Activated CD4-positive, alpha-beta memory T cell treated with anti-CD3 and anti-CD28 coated beads, Interleukin-2, amount 10 ng/mL, durations not matched to agents 7 days and 5 days (primary cell): ENCODE measurements at regions not wholly inside any gene's neighbourhood (a gene's known extent, or its start where the extent isn't known, plus 50 kb on each side); places are given as distances from the start of the nearest gene placed in this dataset.
"Not testable (repeated sequence)": the region's sequence is repeated elsewhere in the genome, so short reads cannot be mapped to it uniquely, and the experiment has no call there.

Experiments
- CTCF ChIA-PET: fragments of 350-600 bp; sonication (Branson Sonifier 250); formaldehyde crosslinking; loops from one replicate; lab custom pipeline; 2021; ENCODE audit warnings: antibody characterized with exemption, inconsistent platforms; lab: Charles Lee
- POLR2A ChIA-PET: fragments of 350-600 bp; sonication (Branson Sonifier 250); formaldehyde crosslinking; loops from one replicate; lab custom pipeline; 2021; ENCODE audit warnings: antibody characterized with exemption; lab: Charles Lee
- DNase-seq: peaks from one replicate; pipeline ENCODE4 v3.0.0-alpha.2; 2020
- H3K27ac Mint-ChIP-seq: one replicate; pipeline ENCODE4 v1.8.0; 2021; ENCODE audit warnings: mild to moderate bottlenecking, mixed read lengths
- H3K27me3 Mint-ChIP-seq: one replicate; pipeline ENCODE4 v1.8.0; 2021; ENCODE audit warnings: mixed read lengths
- H3K36me3 Mint-ChIP-seq: one replicate; pipeline ENCODE4 v1.8.0; 2021; ENCODE audit warnings: low read depth, mixed read lengths
- H3K4me1 Mint-ChIP-seq: one replicate; pipeline ENCODE4 v1.8.0; 2021; ENCODE audit warnings: mixed read lengths
- H3K4me3 Mint-ChIP-seq: one replicate; pipeline ENCODE4 v1.8.0; 2021; ENCODE audit warnings: mild to moderate bottlenecking, mixed read lengths
- H3K9me3 Mint-ChIP-seq: one replicate; pipeline ENCODE4 v1.8.0; 2021; ENCODE audit warnings: mixed read lengths

DNA sequence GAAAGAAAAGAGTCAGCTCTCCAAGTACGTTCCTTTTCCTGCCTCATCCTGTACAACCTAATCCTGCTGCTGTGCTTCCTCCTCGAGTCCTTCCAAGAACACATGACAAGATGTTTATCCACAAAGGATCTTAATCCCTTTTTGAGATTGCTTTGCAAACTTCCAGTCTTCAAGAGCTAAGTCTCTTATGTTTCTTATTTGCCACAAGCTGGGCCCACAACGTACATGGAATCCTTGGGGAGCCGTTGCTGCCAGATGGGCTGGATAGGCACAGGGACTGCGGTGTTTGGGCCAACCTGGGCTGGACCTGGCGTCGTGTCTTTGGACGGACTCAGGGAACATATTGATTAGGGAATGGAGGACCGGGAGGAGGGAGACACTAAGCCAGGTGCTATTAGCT lies 79.7 kb upstream of the AFDN start:
- Mint-ChIP-seq H3K4me1 (no peaks in the 10 kb centered on the region), H3K27me3 (peaks cover 7% of the 10 kb centered on the region), H3K4me3 (no peak overlapping the region), H3K9me3 (no peaks in the 10 kb centered on the region), H3K36me3 (no peaks in the 10 kb centered on the region), H3K27ac (no peak overlapping the region)
- no peak for DNase-seq
- ChIA-PET POLR2A (no interaction called here), CTCF (no interaction called here)

- ChIA-PET POLR2A (no interaction called here), CTCF (no interaction called here)
- Mint-ChIP-seq H3K4me3 (no peak overlapping the region), H3K4me1 (no peaks in the 10 kb centered on the region), H3K27me3 (peaks cover 10% of the 10 kb centered on the region), H3K36me3 (no peaks in the 10 kb centered on the region), H3K27ac (no peak overlapping the region), H3K9me3 (no peaks in the 10 kb centered on the region)
- no peak for DNase-seq
Observed at GRCh38 chr6:167747645-167748044, 79.1 kb upstream of the AFDN start.

DNA sequence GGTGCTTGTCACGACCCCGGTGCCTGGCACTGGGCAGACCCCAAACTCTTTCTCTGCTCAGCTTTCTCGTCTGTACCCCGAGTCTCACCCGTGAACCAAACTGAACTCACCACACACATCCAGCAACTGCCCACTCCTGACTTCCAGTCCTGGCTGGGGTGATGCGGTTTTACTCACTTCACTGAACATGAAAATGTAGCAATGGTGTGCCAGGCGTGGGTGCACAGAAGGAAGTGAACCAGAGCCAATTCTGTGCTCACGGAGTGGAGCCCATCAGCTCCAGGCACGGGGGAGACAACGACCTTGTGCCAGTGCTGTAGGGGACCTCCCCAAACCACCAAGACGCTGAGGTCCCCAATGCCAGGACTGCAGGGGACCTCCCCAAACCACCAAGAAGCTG lies 78.7 kb upstream of the AFDN start:
- CTCF ChIA-PET = no interaction called here
- Mint-ChIP-seq H3K9me3 (no peaks in the 10 kb centered on the region), H3K36me3 (no peaks in the 10 kb centered on the region), H3K27ac (no peak overlapping the region), H3K4me3 (no peak overlapping the region), H3K4me1 (no peaks in the 10 kb centered on the region), H3K27me3 (peaks cover 10% of the 10 kb centered on the region)
- no peak for DNase-seq
- POLR2A ChIA-PET = no interaction called here

GRCh38 chr6:167748458-167749379 lies 78.0 kb upstream of the AFDN start:
- H3K27ac Mint-ChIP-seq = no peak overlapping the region
- CTCF ChIA-PET = no interaction called here
- POLR2A ChIA-PET = no interaction called here

DNA sequence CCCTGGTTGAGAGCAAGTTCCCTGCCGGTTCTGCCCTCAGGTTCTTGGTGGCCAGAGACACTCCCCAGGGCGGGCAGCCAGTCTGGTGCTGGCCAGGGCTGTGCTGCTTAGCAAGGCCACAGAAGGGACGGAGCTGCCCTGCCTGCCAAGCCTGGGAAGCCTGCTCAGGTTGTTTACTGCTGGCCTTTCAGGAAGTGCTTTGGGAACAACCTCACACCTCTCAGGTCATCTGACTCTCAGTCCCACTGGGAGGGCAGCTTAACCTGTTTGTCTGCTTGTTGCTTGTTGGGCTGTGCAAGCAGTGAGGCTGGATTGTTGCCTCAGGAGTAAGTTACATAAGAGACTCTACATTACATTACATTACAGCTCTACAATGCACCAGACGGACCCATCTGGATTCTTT lies 75.8 kb upstream of the AFDN start:
- H3K9me3 Mint-ChIP-seq = no peaks in the 10 kb centered on the region
- H3K4me3 Mint-ChIP-seq = no peak overlapping the region
- no peak overlapping the region for H3K27ac Mint-ChIP-seq
- ChIA-PET CTCF (no interaction called here), POLR2A (no interaction called here)
- no peaks in the 10 kb centered on the region for H3K4me1 Mint-ChIP-seq
- H3K27me3 Mint-ChIP-seq = peaks cover 20% of the 10 kb centered on the region
- H3K36me3 Mint-ChIP-seq = no peaks in the 10 kb centered on the region
- DNase-seq = no peak

More at GRCh38 chr6:167748458-167749379, 78.0 kb upstream of the AFDN start:
- Mint-ChIP-seq H3K9me3 (no peaks in the 10 kb centered on the region), H3K36me3 (no peaks in the 10 kb centered on the region), H3K4me1 (no peaks in the 10 kb centered on the region), H3K4me3 (no peak overlapping the region), H3K27me3 (peaks cover 10% of the 10 kb centered on the region)
- no peak for DNase-seq

DNA sequence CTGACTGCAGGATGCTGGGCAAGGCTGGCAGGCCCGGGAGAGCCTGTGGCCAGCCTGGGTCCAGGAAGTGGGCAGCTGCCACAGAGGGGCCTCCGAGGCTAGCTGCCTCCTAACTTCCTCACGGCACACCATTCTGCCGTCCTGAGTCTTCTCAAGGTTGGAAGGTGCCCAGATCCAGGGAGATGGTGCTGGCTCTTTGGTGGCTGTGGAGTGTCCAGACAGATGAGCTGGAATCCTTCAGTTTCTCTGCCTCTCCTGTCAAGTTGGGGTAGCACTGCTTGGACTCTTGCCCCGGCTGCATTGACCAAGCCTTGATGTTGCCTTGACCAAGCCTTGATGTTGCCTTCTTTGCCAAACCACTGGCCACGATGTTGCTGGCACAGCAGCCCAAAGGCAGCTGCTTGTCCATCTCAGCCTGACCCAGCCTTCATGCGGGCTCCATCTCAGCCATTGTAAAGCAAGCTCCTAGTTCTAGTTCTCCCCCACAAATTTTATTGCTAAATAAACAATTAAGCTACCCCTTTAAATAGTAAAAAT lies 75.1 kb upstream of the AFDN start:
- H3K4me3 Mint-ChIP-seq = no peak overlapping the region
- POLR2A ChIA-PET = no interaction called here
- H3K9me3 Mint-ChIP-seq = no peaks in the 10 kb centered on the region
- H3K36me3 Mint-ChIP-seq = no peaks in the 10 kb centered on the region
- H3K27me3 Mint-ChIP-seq = peaks cover 20% of the 10 kb centered on the region
- no peak overlapping the region for H3K27ac Mint-ChIP-seq
- H3K4me1 Mint-ChIP-seq = no peaks in the 10 kb centered on the region
- CTCF ChIA-PET = no interaction called here
- no peak for DNase-seq

DNA sequence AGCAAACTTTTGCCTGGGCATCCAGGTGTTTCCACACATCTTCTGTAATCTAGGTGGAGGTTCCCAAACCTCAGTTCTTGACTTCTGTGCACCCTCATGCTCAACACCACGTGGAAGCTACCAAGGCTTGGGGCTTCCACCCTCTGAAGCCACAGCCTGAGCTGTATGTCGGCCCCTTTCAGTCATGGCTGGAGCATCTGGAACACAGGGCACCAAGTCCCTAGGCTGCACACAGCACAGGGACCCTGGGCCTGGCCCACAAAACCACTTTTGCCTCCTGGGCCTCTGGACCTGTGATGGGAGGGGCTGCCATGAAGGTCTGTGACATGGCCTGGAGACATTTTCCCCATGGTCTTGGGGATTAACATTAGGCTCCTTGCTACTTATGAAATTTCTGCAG lies 73.4 kb upstream of the AFDN start:
- H3K27ac Mint-ChIP-seq = not testable (repeated sequence)

GRCh38 chr6:167754691-167755090 lies 72.0 kb upstream of the AFDN start:
- no peaks in the 10 kb centered on the region for H3K4me1 Mint-ChIP-seq
- H3K36me3 Mint-ChIP-seq = no peaks in the 10 kb centered on the region
- POLR2A ChIA-PET = no interaction called here
- H3K4me3 Mint-ChIP-seq = no peak overlapping the region
- no peak overlapping the region for H3K27ac Mint-ChIP-seq
- H3K9me3 Mint-ChIP-seq = no peaks in the 10 kb centered on the region
- H3K27me3 Mint-ChIP-seq = peaks cover 18% of the 10 kb centered on the region
- no peak for DNase-seq
- CTCF ChIA-PET = interaction anchor here (1.1 kb wide), 1 partner anchor 22 kb away, joined by 3 read pairs; no protein-coding TSS in a partner anchor

More for the DNA sequence above, 73.4 kb upstream of the AFDN start:
- H3K4me1 Mint-ChIP-seq, DNase-seq, H3K4me3 Mint-ChIP-seq, CTCF ChIA-PET, H3K36me3 Mint-ChIP-seq, POLR2A ChIA-PET, H3K9me3 Mint-ChIP-seq: not testable (repeated sequence)
- H3K27me3 Mint-ChIP-seq = peaks cover 18% of the 10 kb centered on the region

DNA sequence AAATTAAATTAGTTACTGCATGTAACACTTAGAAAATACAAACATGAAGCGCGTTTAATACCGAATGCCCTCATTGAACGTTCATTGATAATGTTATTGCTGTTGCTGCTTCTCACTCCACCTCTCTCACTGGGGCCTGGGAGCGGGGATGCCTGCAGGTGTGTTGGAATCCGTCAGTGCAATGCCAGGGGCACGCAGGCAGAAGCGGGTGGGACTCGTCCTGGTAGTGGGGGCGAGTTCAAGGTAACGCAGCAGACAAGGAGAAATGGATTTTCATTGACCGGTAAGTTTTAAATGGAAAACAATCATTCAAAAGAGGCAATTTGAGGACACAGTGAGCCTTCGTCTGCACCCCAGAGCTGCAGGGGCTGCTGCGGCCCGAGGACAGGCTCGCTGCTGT lies 71.2 kb upstream of the AFDN start:
- no peak overlapping the region for H3K4me3 Mint-ChIP-seq
- no peaks in the 10 kb centered on the region for H3K4me1 Mint-ChIP-seq
- H3K36me3 Mint-ChIP-seq = no peaks in the 10 kb centered on the region
- ChIA-PET POLR2A (no interaction called here), CTCF (no interaction called here)
- DNase-seq = no peak
- H3K27me3 Mint-ChIP-seq = peaks cover 18% of the 10 kb centered on the region
- H3K27ac Mint-ChIP-seq = no peak overlapping the region
- no peaks in the 10 kb centered on the region for H3K9me3 Mint-ChIP-seq

DNA sequence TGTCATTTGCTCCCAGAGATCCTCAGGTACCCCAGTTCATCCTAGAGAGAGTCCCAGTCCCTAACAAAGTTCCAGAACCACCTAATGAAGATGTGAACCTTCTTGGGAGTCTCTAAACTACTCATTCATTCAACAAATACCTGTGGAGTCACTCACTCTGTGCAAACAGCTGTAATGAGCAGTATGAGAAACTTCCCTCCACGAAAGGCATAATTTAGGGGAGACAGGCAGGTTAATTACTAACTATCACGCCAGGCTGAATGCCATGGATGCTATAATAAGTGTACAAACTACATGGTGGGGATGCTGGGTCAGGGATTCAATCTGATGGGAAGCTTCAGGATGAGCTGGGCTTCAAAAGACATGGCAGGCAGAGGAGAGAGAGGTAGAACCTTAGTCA lies 70.1 kb upstream of the AFDN start:
- Mint-ChIP-seq H3K4me1 (no peaks in the 10 kb centered on the region), H3K4me3 (no peak overlapping the region), H3K36me3 (no peaks in the 10 kb centered on the region), H3K9me3 (no peaks in the 10 kb centered on the region), H3K27ac (no peak overlapping the region), H3K27me3 (peaks cover 17% of the 10 kb centered on the region)
- ChIA-PET CTCF (no interaction called here), POLR2A (no interaction called here)
- DNase-seq = no peak

GRCh38 chr6:167757249-167757648 lies 69.5 kb upstream of the AFDN start:
- H3K9me3 Mint-ChIP-seq = no peaks in the 10 kb centered on the region
- DNase-seq = no peak
- POLR2A ChIA-PET = no interaction called here
- H3K4me1 Mint-ChIP-seq = no peaks in the 10 kb centered on the region
- peaks cover 13% of the 10 kb centered on the region for H3K27me3 Mint-ChIP-seq
- H3K27ac Mint-ChIP-seq = no peak overlapping the region
- no peaks in the 10 kb centered on the region for H3K36me3 Mint-ChIP-seq
- no peak overlapping the region for H3K4me3 Mint-ChIP-seq
- CTCF ChIA-PET = no interaction called here

DNA sequence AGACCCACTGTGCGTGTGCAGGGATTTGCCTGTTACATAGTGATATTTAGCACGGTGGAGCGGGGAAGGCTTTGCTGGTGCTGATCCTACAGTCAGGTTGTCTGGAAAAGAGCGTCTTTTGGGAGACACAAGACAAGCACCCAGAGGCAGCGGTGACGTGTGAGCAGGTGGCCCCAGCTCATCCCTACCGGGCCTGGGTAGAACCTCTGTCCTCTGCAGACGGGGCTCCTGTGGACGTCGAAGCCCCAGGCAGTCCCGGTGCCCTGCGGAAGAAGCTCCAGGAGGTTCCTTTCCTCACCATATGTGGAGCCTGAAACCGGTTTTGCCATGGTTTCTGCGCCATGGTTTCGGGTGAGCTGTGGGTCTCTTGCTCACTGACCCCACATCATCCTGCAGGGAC lies 68.9 kb upstream of the AFDN start:
- POLR2A ChIA-PET = no interaction called here

GRCh38 chr6:167758309-167759023 lies 68.2 kb upstream of the AFDN start:
- Mint-ChIP-seq H3K36me3 (no peaks in the 10 kb centered on the region), H3K4me3 (no peak overlapping the region), H3K4me1 (no peaks in the 10 kb centered on the region), H3K27ac (no peak overlapping the region), H3K9me3 (no peaks in the 10 kb centered on the region), H3K27me3 (peaks cover 10% of the 10 kb centered on the region)
- POLR2A ChIA-PET = no interaction called here
- CTCF ChIA-PET = no interaction called here
- DNase-seq = no peak

More for the DNA sequence above, 68.9 kb upstream of the AFDN start:
- CTCF ChIA-PET = no interaction called here
- no peak overlapping the region for H3K27ac Mint-ChIP-seq
- H3K9me3 Mint-ChIP-seq = no peaks in the 10 kb centered on the region
- H3K36me3 Mint-ChIP-seq = no peaks in the 10 kb centered on the region
- DNase-seq = no peak
- no peak overlapping the region for H3K4me3 Mint-ChIP-seq
- peaks cover 10% of the 10 kb centered on the region for H3K27me3 Mint-ChIP-seq
- no peaks in the 10 kb centered on the region for H3K4me1 Mint-ChIP-seq
